ENCODE measurements at regions not wholly inside any gene's neighbourhood (a gene's known extent, or its start where the extent isn't known, plus 50 kb on each side); places are given as distances from the start of the nearest gene placed in this dataset.

- no peaks in the 10 kb centered on the region for H3K27me3 ChIP-seq (replicated peaks; ENCODE audit: control insufficient read depth, insufficient read depth, low read length, poor library complexity, severe bottlenecking)
- H3K4me3 ChIP-seq (ENCODE audit: insufficient read depth, low read depth, low read length, poor library complexity, severe bottlenecking): no peak overlapping the region
- no peaks in the 10 kb centered on the region for H3K9me3 ChIP-seq (ENCODE audit: control insufficient read depth, low read length)
- no peaks in the 10 kb centered on the region for H3K36me3 ChIP-seq (ENCODE audit: control insufficient read depth, insufficient read depth, low read length)
- H3K27ac ChIP-seq (ENCODE audit: insufficient read depth, low read length, poor library complexity, severe bottlenecking): no peak overlapping the region
- no peaks in the 10 kb centered on the region for H3K4me1 ChIP-seq (ENCODE audit: control insufficient read depth, insufficient read depth, low read length, poor library complexity, severe bottlenecking)
- DNase-seq: no peak
These were observed 304.2 kb upstream of the LMCD1 start for GRCh38 chr3:8197384-8197783.

GRCh38 chr3:8198605-8199004 lies 303.0 kb upstream of the LMCD1 start:
- Histone ChIP-seq H3K27ac (ENCODE audit: insufficient read depth, low read length, poor library complexity, severe bottlenecking) (no peak overlapping the region), H3K27me3 (replicated peaks; ENCODE audit: control insufficient read depth, insufficient read depth, low read length, poor library complexity, severe bottlenecking) (no peaks in the 10 kb centered on the region), H3K4me1 (ENCODE audit: control insufficient read depth, insufficient read depth, low read length, poor library complexity, severe bottlenecking) (no peaks in the 10 kb centered on the region), H3K4me3 (ENCODE audit: insufficient read depth, low read depth, low read length, poor library complexity, severe bottlenecking) (no peak overlapping the region), H3K9me3 (ENCODE audit: control insufficient read depth, low read length) (no peaks in the 10 kb centered on the region), H3K36me3 (ENCODE audit: control insufficient read depth, insufficient read depth, low read length) (no peaks in the 10 kb centered on the region)
- no peak for DNase-seq

- Histone ChIP-seq H3K4me3 (ENCODE audit: insufficient read depth, low read depth, low read length, poor library complexity, severe bottlenecking) (no peak overlapping the region), H3K36me3 (ENCODE audit: control insufficient read depth, insufficient read depth, low read length) (no peaks in the 10 kb centered on the region), H3K4me1 (ENCODE audit: control insufficient read depth, insufficient read depth, low read length, poor library complexity, severe bottlenecking) (no peaks in the 10 kb centered on the region), H3K27ac (ENCODE audit: insufficient read depth, low read length, poor library complexity, severe bottlenecking) (no peak overlapping the region), H3K27me3 (replicated peaks; ENCODE audit: control insufficient read depth, insufficient read depth, low read length, poor library complexity, severe bottlenecking) (no peaks in the 10 kb centered on the region), H3K9me3 (ENCODE audit: control insufficient read depth, low read length) (no peaks in the 10 kb centered on the region)
- DNase-seq: no peak
These were observed 300.6 kb upstream of the LMCD1 start for GRCh38 chr3:8200996-8201395.

GRCh38 chr3:8201886-8202285 lies 299.7 kb upstream of the LMCD1 start:
- H3K27ac ChIP-seq (ENCODE audit: insufficient read depth, low read length, poor library complexity, severe bottlenecking): no peak overlapping the region
- no peaks in the 10 kb centered on the region for H3K27me3 ChIP-seq (replicated peaks; ENCODE audit: control insufficient read depth, insufficient read depth, low read length, poor library complexity, severe bottlenecking)
- H3K9me3 ChIP-seq (ENCODE audit: control insufficient read depth, low read length): no peaks in the 10 kb centered on the region
- no peak for DNase-seq
- H3K4me1 ChIP-seq (ENCODE audit: control insufficient read depth, insufficient read depth, low read length, poor library complexity, severe bottlenecking): no peaks in the 10 kb centered on the region
- no peak overlapping the region for H3K4me3 ChIP-seq (ENCODE audit: insufficient read depth, low read depth, low read length, poor library complexity, severe bottlenecking)
- no peaks in the 10 kb centered on the region for H3K36me3 ChIP-seq (ENCODE audit: control insufficient read depth, insufficient read depth, low read length)

- Histone ChIP-seq H3K36me3 (ENCODE audit: control insufficient read depth, insufficient read depth, low read length) (no peaks in the 10 kb centered on the region), H3K27me3 (replicated peaks; ENCODE audit: control insufficient read depth, insufficient read depth, low read length, poor library complexity, severe bottlenecking) (no peaks in the 10 kb centered on the region), H3K4me3 (ENCODE audit: insufficient read depth, low read depth, low read length, poor library complexity, severe bottlenecking) (no peak overlapping the region), H3K27ac (ENCODE audit: insufficient read depth, low read length, poor library complexity, severe bottlenecking) (no peak overlapping the region), H3K9me3 (ENCODE audit: control insufficient read depth, low read length) (no peaks in the 10 kb centered on the region), H3K4me1 (ENCODE audit: control insufficient read depth, insufficient read depth, low read length, poor library complexity, severe bottlenecking) (no peaks in the 10 kb centered on the region)
- DNase-seq: no peak
These were observed 297.3 kb upstream of the LMCD1 start for GRCh38 chr3:8204331-8204730.

- DNase-seq: no peak
- no peak overlapping the region for H3K4me3 ChIP-seq (ENCODE audit: insufficient read depth, low read depth, low read length, poor library complexity, severe bottlenecking)
- no peaks in the 10 kb centered on the region for H3K27me3 ChIP-seq (replicated peaks; ENCODE audit: control insufficient read depth, insufficient read depth, low read length, poor library complexity, severe bottlenecking)
- H3K9me3 ChIP-seq (ENCODE audit: control insufficient read depth, low read length): no peaks in the 10 kb centered on the region
- H3K4me1 ChIP-seq (ENCODE audit: control insufficient read depth, insufficient read depth, low read length, poor library complexity, severe bottlenecking): no peaks in the 10 kb centered on the region
- H3K27ac ChIP-seq (ENCODE audit: insufficient read depth, low read length, poor library complexity, severe bottlenecking): no peak overlapping the region
- H3K36me3 ChIP-seq (ENCODE audit: control insufficient read depth, insufficient read depth, low read length): no peaks in the 10 kb centered on the region
These were observed 296.6 kb upstream of the LMCD1 start for GRCh38 chr3:8204853-8205650.

GRCh38 chr3:8205881-8206280 lies 295.7 kb upstream of the LMCD1 start:
- no peak for DNase-seq
- Histone ChIP-seq H3K9me3 (ENCODE audit: control insufficient read depth, low read length) (no peaks in the 10 kb centered on the region), H3K27ac (ENCODE audit: insufficient read depth, low read length, poor library complexity, severe bottlenecking) (no peak overlapping the region)

DNA sequence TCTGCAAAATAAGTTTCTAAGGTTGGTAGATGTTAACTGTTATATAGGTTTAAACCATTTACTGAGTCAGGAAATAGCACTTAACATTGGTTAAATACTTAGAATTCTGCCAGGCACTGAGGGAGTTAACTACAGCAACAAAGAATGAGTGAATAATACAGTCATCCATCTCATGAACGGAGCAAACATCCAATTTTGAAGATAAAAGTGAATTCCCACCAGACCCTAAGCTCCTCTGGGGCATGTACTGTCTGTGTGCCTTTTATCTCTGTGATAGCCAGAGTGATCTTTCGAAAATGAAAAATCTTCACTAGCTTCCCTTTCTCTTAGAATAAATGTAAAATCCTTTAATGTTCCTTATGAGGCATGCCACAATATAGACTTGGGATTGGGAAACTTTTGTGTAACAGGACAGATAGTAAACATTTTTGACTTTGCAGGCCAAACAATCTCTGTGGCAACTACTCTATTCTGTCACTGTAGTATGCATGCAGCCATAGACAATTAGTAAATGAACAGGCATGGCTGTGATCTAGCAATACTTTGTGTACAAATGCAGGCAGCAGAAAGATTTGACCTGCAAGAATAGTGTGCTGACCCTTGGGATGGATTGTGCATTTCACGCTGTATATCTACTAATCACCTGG lies 294.5 kb upstream of the LMCD1 start:
- Histone ChIP-seq H3K4me1 (ENCODE audit: control insufficient read depth, insufficient read depth, low read length, poor library complexity, severe bottlenecking) (no peaks in the 10 kb centered on the region), H3K36me3 (ENCODE audit: control insufficient read depth, insufficient read depth, low read length) (no peaks in the 10 kb centered on the region), H3K4me3 (ENCODE audit: insufficient read depth, low read depth, low read length, poor library complexity, severe bottlenecking) (no peak overlapping the region), H3K9me3 (ENCODE audit: control insufficient read depth, low read length) (no peaks in the 10 kb centered on the region), H3K27ac (ENCODE audit: insufficient read depth, low read length, poor library complexity, severe bottlenecking) (no peak overlapping the region), H3K27me3 (replicated peaks; ENCODE audit: control insufficient read depth, insufficient read depth, low read length, poor library complexity, severe bottlenecking) (no peaks in the 10 kb centered on the region)
- DNase-seq: no peak

More at GRCh38 chr3:8205881-8206280, 295.7 kb upstream of the LMCD1 start:
- H3K4me3 ChIP-seq (ENCODE audit: insufficient read depth, low read depth, low read length, poor library complexity, severe bottlenecking): no peak overlapping the region
- H3K4me1 ChIP-seq (ENCODE audit: control insufficient read depth, insufficient read depth, low read length, poor library complexity, severe bottlenecking): no peaks in the 10 kb centered on the region
- no peaks in the 10 kb centered on the region for H3K36me3 ChIP-seq (ENCODE audit: control insufficient read depth, insufficient read depth, low read length)
- H3K27me3 ChIP-seq (replicated peaks; ENCODE audit: control insufficient read depth, insufficient read depth, low read length, poor library complexity, severe bottlenecking): no peaks in the 10 kb centered on the region

DNA sequence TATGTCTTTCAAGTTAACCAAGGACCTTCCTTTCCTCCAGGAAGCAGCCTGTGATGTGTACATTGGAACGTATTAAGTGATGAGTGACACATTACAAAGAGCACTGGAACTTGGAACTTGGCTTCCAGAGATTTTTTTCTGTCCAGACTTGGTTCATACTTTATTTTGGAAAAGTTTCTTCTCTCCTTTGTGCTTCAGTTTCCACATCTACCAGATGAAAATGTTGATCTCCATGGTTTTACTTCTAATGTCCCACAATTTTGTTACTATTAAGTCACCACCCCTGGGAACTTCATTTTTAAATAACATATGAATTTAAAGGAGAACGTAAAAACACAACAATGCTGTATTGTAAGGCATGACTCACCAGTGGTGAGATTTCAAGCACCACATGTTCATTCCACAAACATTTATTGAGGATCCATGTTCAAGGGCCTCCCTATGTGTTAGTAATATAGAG lies 290.7 kb upstream of the LMCD1 start:
- no peak overlapping the region for H3K27ac ChIP-seq (ENCODE audit: insufficient read depth, low read length, poor library complexity, severe bottlenecking)
- no peak for DNase-seq

DNA sequence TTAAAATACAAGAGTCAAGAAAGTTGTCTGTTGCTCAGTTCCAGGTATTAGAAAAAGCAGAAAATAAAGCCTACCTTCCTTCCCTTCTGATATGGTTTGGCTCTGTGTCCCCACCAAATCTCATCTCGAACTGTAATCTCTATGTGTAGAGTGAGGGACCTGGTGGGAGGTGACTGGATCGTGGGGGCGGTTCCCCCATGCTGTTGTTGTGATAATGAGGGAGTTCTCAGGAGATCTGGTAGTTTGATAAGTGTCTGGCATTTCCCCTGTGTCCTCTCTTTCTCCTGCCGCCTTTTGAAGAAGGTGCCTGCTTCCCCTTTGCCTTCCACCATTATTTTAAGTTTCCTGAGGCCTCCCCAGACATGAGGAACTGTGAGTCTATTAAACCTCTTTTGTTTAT lies 288.8 kb upstream of the LMCD1 start:
- H3K4me3 ChIP-seq (ENCODE audit: insufficient read depth, low read depth, low read length, poor library complexity, severe bottlenecking): no peak overlapping the region
- H3K27ac ChIP-seq (ENCODE audit: insufficient read depth, low read length, poor library complexity, severe bottlenecking): no peak overlapping the region
- no peaks in the 10 kb centered on the region for H3K4me1 ChIP-seq (ENCODE audit: control insufficient read depth, insufficient read depth, low read length, poor library complexity, severe bottlenecking)
- H3K9me3 ChIP-seq (ENCODE audit: control insufficient read depth, low read length): no peaks in the 10 kb centered on the region
- no peaks in the 10 kb centered on the region for H3K36me3 ChIP-seq (ENCODE audit: control insufficient read depth, insufficient read depth, low read length)
- no peaks in the 10 kb centered on the region for H3K27me3 ChIP-seq (replicated peaks; ENCODE audit: control insufficient read depth, insufficient read depth, low read length, poor library complexity, severe bottlenecking)
- DNase-seq: no peak

More for the DNA sequence above, 290.7 kb upstream of the LMCD1 start:
- no peaks in the 10 kb centered on the region for H3K27me3 ChIP-seq (replicated peaks; ENCODE audit: control insufficient read depth, insufficient read depth, low read length, poor library complexity, severe bottlenecking)
- H3K4me3 ChIP-seq (ENCODE audit: insufficient read depth, low read depth, low read length, poor library complexity, severe bottlenecking): no peak overlapping the region
- H3K4me1 ChIP-seq (ENCODE audit: control insufficient read depth, insufficient read depth, low read length, poor library complexity, severe bottlenecking): no peaks in the 10 kb centered on the region
- H3K36me3 ChIP-seq (ENCODE audit: control insufficient read depth, insufficient read depth, low read length): no peaks in the 10 kb centered on the region
- no peaks in the 10 kb centered on the region for H3K9me3 ChIP-seq (ENCODE audit: control insufficient read depth, low read length)
